Tibial nerve (tissue), 4 donors: ENCODE measurements at regions not wholly inside any gene's neighbourhood (a gene's known extent, or its start where the extent isn't known, plus 50 kb on each side); places are given as distances from the start of the nearest gene placed in this dataset.
"Not testable (repeated sequence)": the region's sequence is repeated elsewhere in the genome, so short reads cannot be mapped to it uniquely, and the experiment has no call there.

Experiments used
- DNase-seq, 2 donors: peaks; one replicate each; pipeline ENCODE4 v3.0.0-alpha.2; 2019; ENCODE audit warnings: low spot score in 2 of 2
- H3K27ac ChIP-seq, 4 donors: fragments of 200-600 bp; sonication (generic) in 3 of 4; one replicate each; pipeline ENCODE4 v1.5.1; 2017 to 2019; ENCODE audit warnings: mild to moderate bottlenecking in 1 of 4
- H3K27me3 ChIP-seq, 2 donors: fragments of 200-600 bp; sonication (generic) in 1 of 2; one replicate each; pipeline versions ENCODE4 v1.5.1 to v1.6.0; 2017 to 2019
- H3K36me3 ChIP-seq, 3 donors: fragments of 200-600 bp; sonication (generic); one replicate each; pipeline ENCODE4 v1.5.1; 2018 to 2019
- H3K4me1 ChIP-seq, 4 donors: fragments of 200-600 bp; sonication (generic) in 3 of 4; one replicate each; pipeline ENCODE4 v1.5.1; 2017 to 2019
- H3K4me3 ChIP-seq, 4 donors: fragments of 200-600 bp; sonication (generic) in 3 of 4; one replicate each; pipeline ENCODE4 v1.5.1; 2017 to 2019; ENCODE audit warnings: mild to moderate bottlenecking in 1 of 4, moderate library complexity in 1 of 4
- H3K9me3 ChIP-seq, 4 donors: fragments of 200-600 bp; sonication (generic) in 3 of 4; one replicate each; pipeline ENCODE4 v1.5.1; 2017 to 2019
- EP300 ChIP-seq, 2 donors: sonication (generic); formaldehyde crosslinking; IDR thresholded peaks; one replicate each; pipeline ENCODE4 v1.6.1; 2017; ENCODE audit warnings: antibody characterized with exemption in 2 of 2, mild to moderate bottlenecking in 1 of 2
- POLR2A ChIP-seq, 2 donors: fragments of 450-650 bp; IDR thresholded peaks; one replicate each; pipeline ENCODE4 v1.6.1; 2017; ENCODE audit warnings: antibody characterized with exemption in 2 of 2, mild to moderate bottlenecking in 2 of 2, moderate library complexity in 2 of 2
- WGBS, 2 donors: methylation state at CpG; one replicate each; pipeline ENCODE4 v1.1.5; 2018; 5-methylcytosine and 5-hydroxymethylcytosine counted together
- TF ChIP-seq, protein P1 (sequence below), 5 experiments: fragments of 200-600 bp in 3 of 5; fragments of 450-650 bp in 2 of 5; sonication (generic) in 3 of 5; IDR thresholded peaks; one replicate each; pipeline ENCODE4 v1.5.1; 2016 to 2019; ENCODE audit warnings: antibody characterized with exemption in 5 of 5, mild to moderate bottlenecking in 3 of 5, moderate library complexity in 2 of 5

GRCh38 chr2:134041877-134042276 lies 212.0 kb upstream of the MGAT5 start:
- no peaks in the 10 kb centered on the region for H3K27me3 ChIP-seq
- H3K27ac ChIP-seq: no peak overlapping the region
- no peaks in the 10 kb centered on the region for H3K36me3 ChIP-seq
- no peak overlapping the region for H3K4me3 ChIP-seq
- no peak for DNase-seq
- H3K9me3 ChIP-seq: peaks cover 0 to 11% (median 0%) of the 10 kb centered on the region in 4 donors
- TF ChIP-seq, protein P1, sequence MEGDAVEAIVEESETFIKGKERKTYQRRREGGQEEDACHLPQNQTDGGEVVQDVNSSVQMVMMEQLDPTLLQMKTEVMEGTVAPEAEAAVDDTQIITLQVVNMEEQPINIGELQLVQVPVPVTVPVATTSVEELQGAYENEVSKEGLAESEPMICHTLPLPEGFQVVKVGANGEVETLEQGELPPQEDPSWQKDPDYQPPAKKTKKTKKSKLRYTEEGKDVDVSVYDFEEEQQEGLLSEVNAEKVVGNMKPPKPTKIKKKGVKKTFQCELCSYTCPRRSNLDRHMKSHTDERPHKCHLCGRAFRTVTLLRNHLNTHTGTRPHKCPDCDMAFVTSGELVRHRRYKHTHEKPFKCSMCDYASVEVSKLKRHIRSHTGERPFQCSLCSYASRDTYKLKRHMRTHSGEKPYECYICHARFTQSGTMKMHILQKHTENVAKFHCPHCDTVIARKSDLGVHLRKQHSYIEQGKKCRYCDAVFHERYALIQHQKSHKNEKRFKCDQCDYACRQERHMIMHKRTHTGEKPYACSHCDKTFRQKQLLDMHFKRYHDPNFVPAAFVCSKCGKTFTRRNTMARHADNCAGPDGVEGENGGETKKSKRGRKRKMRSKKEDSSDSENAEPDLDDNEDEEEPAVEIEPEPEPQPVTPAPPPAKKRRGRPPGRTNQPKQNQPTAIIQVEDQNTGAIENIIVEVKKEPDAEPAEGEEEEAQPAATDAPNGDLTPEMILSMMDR (IDR thresholded peaks at IDR 0.05): no peak
- no peak for TF ChIP-seq POLR2A (IDR thresholded peaks at IDR 0.05)
- no peak for TF ChIP-seq EP300 (IDR thresholded peaks at IDR 0.05)
- no peaks in the 10 kb centered on the region for H3K4me1 ChIP-seq

DNA sequence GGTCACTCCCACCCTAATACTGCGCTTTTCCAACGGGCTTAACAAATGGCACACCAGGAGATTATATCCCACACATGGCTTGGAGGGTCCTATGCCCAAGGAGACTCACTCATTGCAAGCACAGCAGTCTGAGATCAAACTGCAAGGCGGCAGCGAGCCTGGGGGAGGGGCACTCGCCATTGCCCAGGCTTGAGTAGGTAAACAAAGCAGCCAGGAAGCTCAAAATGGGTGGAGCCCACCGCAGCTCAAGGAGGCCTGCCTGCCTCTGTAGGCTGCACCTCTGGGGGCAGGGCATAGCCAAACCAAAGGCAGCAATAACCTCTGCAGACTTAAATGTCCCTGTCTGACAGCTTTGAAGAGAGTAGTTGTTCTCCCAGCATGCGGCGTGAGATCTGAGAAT lies 210.8 kb upstream of the MGAT5 start:
- H3K27ac ChIP-seq, H3K27me3 ChIP-seq, H3K36me3 ChIP-seq, H3K4me1 ChIP-seq, DNase-seq, H3K4me3 ChIP-seq: not testable (repeated sequence)
- peaks cover 0 to 11% (median 0%) of the 10 kb centered on the region in 4 donors for H3K9me3 ChIP-seq
- 88 to 89% methylated on average over 7 to 8 of the region's 8 CpGs for whole genome bisulfite sequencing, 2 donors

- Histone ChIP-seq H3K4me1 (no peaks in the 10 kb centered on the region), H3K4me3 (no peak overlapping the region), H3K27me3 (no peaks in the 10 kb centered on the region), H3K36me3 (no peaks in the 10 kb centered on the region), H3K9me3 (peaks cover 0 to 4% (median 0%) of the 10 kb centered on the region in 4 donors), H3K27ac (no peak overlapping the region)
- TF ChIP-seq POLR2A (IDR thresholded peaks at IDR 0.05): no peak
- no peak for TF ChIP-seq EP300 (IDR thresholded peaks at IDR 0.05)
- TF ChIP-seq, protein P1 (IDR thresholded peaks at IDR 0.05): no peak
- WGBS, 2 donors: 89 to 91% methylated on average over 4 of the region's 4 CpGs
- no peak for DNase-seq
Measured at GRCh38 chr2:134052173-134052572, 201.7 kb upstream of the MGAT5 start.

- H3K27ac ChIP-seq: no peak overlapping the region
- no peaks in the 10 kb centered on the region for H3K36me3 ChIP-seq
- WGBS, 2 donors: 66 to 75% methylated on average over 2 of the region's 2 CpGs
- no peak for TF ChIP-seq EP300 (IDR thresholded peaks at IDR 0.05)
- TF ChIP-seq, protein P1 (IDR thresholded peaks at IDR 0.05): no peak
- H3K4me1 ChIP-seq: no peaks in the 10 kb centered on the region
- H3K4me3 ChIP-seq: no peak overlapping the region
- DNase-seq: no peak
- H3K27me3 ChIP-seq: no peaks in the 10 kb centered on the region
- peaks cover 0 to 4% (median 0%) of the 10 kb centered on the region in 4 donors for H3K9me3 ChIP-seq
Measured at GRCh38 chr2:134056173-134056572, 197.7 kb upstream of the MGAT5 start.

DNA sequence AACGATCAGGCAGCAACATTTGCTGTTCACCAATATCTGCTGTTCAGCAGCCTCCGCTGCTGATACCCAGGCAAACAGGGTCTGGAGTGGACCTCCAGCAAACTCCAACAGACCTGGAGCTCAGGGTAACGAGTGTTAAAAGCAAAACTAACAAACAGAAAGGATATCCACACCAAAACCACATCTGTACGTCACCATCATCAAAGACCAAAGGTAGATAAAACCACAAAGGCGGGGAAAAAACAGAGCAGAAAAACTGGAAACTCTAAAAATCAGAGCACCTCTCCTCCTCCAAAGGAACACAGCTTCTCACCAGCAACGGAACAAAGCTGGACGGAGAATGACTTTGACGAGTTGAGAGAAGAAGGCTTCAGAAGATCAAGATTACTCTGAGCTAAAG lies 192.8 kb upstream of the MGAT5 start:
- H3K9me3 ChIP-seq, DNase-seq, H3K36me3 ChIP-seq, H3K27me3 ChIP-seq, H3K4me3 ChIP-seq, H3K27ac ChIP-seq, H3K4me1 ChIP-seq: not testable (repeated sequence)
- 85 to 91% methylated on average over 8 of the region's 8 CpGs for WGBS, 2 donors

GRCh38 chr2:134062235-134062634 lies 191.6 kb upstream of the MGAT5 start:
- 62 to 76% methylated on average over 3 of the region's 3 CpGs for WGBS, 2 donors
- not testable (repeated sequence) for H3K9me3 ChIP-seq, H3K4me1 ChIP-seq, H3K4me3 ChIP-seq, DNase-seq, H3K27ac ChIP-seq, H3K27me3 ChIP-seq, H3K36me3 ChIP-seq

DNA sequence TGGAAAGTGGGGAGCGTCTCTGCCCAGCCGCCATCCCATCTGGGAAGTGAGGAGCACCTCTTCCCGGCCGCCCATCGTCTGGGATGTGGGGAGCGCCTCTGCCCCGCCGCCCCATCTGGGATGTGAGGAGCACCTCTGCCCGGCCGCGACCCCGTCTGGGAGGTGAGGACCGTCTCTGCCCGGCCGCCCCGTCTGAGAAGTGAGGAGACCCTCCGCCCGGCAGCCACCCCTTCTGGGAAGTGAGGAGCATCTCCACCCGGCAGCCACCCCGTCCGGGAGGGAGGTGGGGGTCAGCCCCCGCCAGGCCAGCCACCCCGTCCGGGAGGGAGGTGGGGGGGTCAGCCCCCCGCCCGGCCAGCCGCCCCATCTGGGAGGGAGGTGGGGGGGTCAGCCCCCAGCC lies 190.0 kb upstream of the MGAT5 start:
- not testable (repeated sequence) for H3K27ac ChIP-seq, H3K4me1 ChIP-seq, H3K27me3 ChIP-seq, H3K4me3 ChIP-seq, H3K9me3 ChIP-seq, DNase-seq, H3K36me3 ChIP-seq
- 93% methylated on average over 7 of the region's 27 CpGs; no CpG with 5 or more reads in 1 of the 2 donors for WGBS, 2 donors
